ENCODE measurements at regions not wholly inside any gene's neighbourhood (a gene's known extent, or its start where the extent isn't known, plus 50 kb on each side); places are given as distances from the start of the nearest gene placed in this dataset.

GRCh38 chr3:177557548-177557947 is 360.3 kb upstream of the TBL1XR1 start:
- no peak for DNase-seq (ENCODE audit: unreplicated experiment)
- ChIA-PET CTCF (interaction anchor here (0.5 kb wide), 1 partner anchor 41 kb away, joined by 3 read pairs; no protein-coding TSS in a partner anchor), POLR2A (no interaction called here)
- Mint-ChIP-seq H3K27me3 (ENCODE audit: insufficient read depth, unreplicated experiment) (no peaks in the 10 kb centered on the region), H3K4me3 (ENCODE audit: unreplicated experiment) (no peak overlapping the region), H3K9me3 (ENCODE audit: unreplicated experiment) (no peaks in the 10 kb centered on the region), H3K36me3 (ENCODE audit: insufficient read depth, unreplicated experiment) (no peaks in the 10 kb centered on the region), H3K4me1 (ENCODE audit: insufficient read depth, unreplicated experiment) (peaks cover 10% of the 10 kb centered on the region), H3K27ac (ENCODE audit: low read depth, unreplicated experiment) (no peak overlapping the region)
- intact Hi-C loops (cut with micrococcal nuclease), result no loop called here
- TF ChIP-seq CTCF (IDR thresholded peaks at IDR 0.05; ENCODE audit: unreplicated experiment), result no peak
- BruUV-seq (replicated peaks), result no TSS peak

GRCh38 chr3:177561365-177561764 is 364.1 kb upstream of the TBL1XR1 start:
- no peak for DNase-seq (ENCODE audit: unreplicated experiment)
- H3K27ac Mint-ChIP-seq (ENCODE audit: low read depth, unreplicated experiment), result no peak overlapping the region
- no peaks in the 10 kb centered on the region for H3K9me3 Mint-ChIP-seq (ENCODE audit: unreplicated experiment)
- BruUV-seq (replicated peaks), result no TSS peak
- no peaks in the 10 kb centered on the region for H3K27me3 Mint-ChIP-seq (ENCODE audit: insufficient read depth, unreplicated experiment)
- TF ChIP-seq CTCF (IDR thresholded peaks at IDR 0.05; ENCODE audit: unreplicated experiment), result no peak
- H3K36me3 Mint-ChIP-seq (ENCODE audit: insufficient read depth, unreplicated experiment), result no peaks in the 10 kb centered on the region
- ChIA-PET POLR2A (interaction anchor here (0.6 kb wide), 1 partner anchor 11 kb away, joined by 3 read pairs; no protein-coding TSS in a partner anchor), CTCF (no interaction called here)
- H3K4me1 Mint-ChIP-seq (ENCODE audit: insufficient read depth, unreplicated experiment), result peaks cover 12% of the 10 kb centered on the region
- intact Hi-C loops (cut with micrococcal nuclease), result no loop called here
- no peak overlapping the region for H3K4me3 Mint-ChIP-seq (ENCODE audit: unreplicated experiment)

- no peak for DNase-seq (ENCODE audit: unreplicated experiment)
- no peak overlapping the region for H3K27ac Mint-ChIP-seq (ENCODE audit: low read depth, unreplicated experiment)
- peaks cover 12% of the 10 kb centered on the region for H3K4me1 Mint-ChIP-seq (ENCODE audit: insufficient read depth, unreplicated experiment)
- no peak for TF ChIP-seq CTCF (IDR thresholded peaks at IDR 0.05; ENCODE audit: unreplicated experiment)
- intact Hi-C loops (cut with micrococcal nuclease), result no loop called here
- no peaks in the 10 kb centered on the region for H3K36me3 Mint-ChIP-seq (ENCODE audit: insufficient read depth, unreplicated experiment)
- ChIA-PET CTCF (no interaction called here), POLR2A (interaction anchor here (0.6 kb wide), 1 partner anchor 11 kb away, joined by 3 read pairs; no protein-coding TSS in a partner anchor)
- no peak overlapping the region for H3K4me3 Mint-ChIP-seq (ENCODE audit: unreplicated experiment)
- no peaks in the 10 kb centered on the region for H3K27me3 Mint-ChIP-seq (ENCODE audit: insufficient read depth, unreplicated experiment)
- BruUV-seq (replicated peaks), result no TSS peak
- no peaks in the 10 kb centered on the region for H3K9me3 Mint-ChIP-seq (ENCODE audit: unreplicated experiment)
These were observed 364.6 kb upstream of the TBL1XR1 start for GRCh38 chr3:177561769-177562392.

- Mint-ChIP-seq H3K36me3 (ENCODE audit: insufficient read depth, unreplicated experiment) (no peaks in the 10 kb centered on the region), H3K4me1 (ENCODE audit: insufficient read depth, unreplicated experiment) (peaks cover 12% of the 10 kb centered on the region), H3K27me3 (ENCODE audit: insufficient read depth, unreplicated experiment) (no peaks in the 10 kb centered on the region), H3K27ac (ENCODE audit: low read depth, unreplicated experiment) (no peak overlapping the region), H3K4me3 (ENCODE audit: unreplicated experiment) (no peak overlapping the region), H3K9me3 (ENCODE audit: unreplicated experiment) (no peaks in the 10 kb centered on the region)
- TF ChIP-seq CTCF (IDR thresholded peaks at IDR 0.05; ENCODE audit: unreplicated experiment), result no peak
- DNase-seq (ENCODE audit: unreplicated experiment), result no peak
- no TSS peak for BruUV-seq (replicated peaks)
- POLR2A ChIA-PET, result no interaction called here
- CTCF ChIA-PET, result no interaction called here
- intact Hi-C loops (cut with micrococcal nuclease), result no loop called here
These were observed 366.0 kb upstream of the TBL1XR1 start for GRCh38 chr3:177563243-177563780.
